HG03045 (cell line): ENCODE measurements at regions not wholly inside any gene's neighbourhood (a gene's known extent, or its start where the extent isn't known, plus 50 kb on each side); places are given as distances from the start of the nearest gene placed in this dataset.

ENCODE experiments used
- ATAC-seq: cut with Tn5 transposase; IDR thresholded peaks from one replicate; pipeline ENCODE4 v1.9.1; 2021; ENCODE audit warnings: mild to moderate bottlenecking, moderate library complexity; ENCODE audit not compliant: unreplicated experiment

- ATAC-seq, result no peak
Measured at GRCh38 chr5:167696558-167697314, 594.7 kb upstream of the WWC1 start.

- ATAC-seq, result no peak
Measured at GRCh38 chr5:167699432-167699831, 592.0 kb upstream of the WWC1 start.

- ATAC-seq, result no peak
Measured at GRCh38 chr5:167701051-167701450, 590.4 kb upstream of the WWC1 start.

- ATAC-seq, result no peak
Measured at GRCh38 chr5:167702014-167702413, 589.4 kb upstream of the WWC1 start.

DNA sequence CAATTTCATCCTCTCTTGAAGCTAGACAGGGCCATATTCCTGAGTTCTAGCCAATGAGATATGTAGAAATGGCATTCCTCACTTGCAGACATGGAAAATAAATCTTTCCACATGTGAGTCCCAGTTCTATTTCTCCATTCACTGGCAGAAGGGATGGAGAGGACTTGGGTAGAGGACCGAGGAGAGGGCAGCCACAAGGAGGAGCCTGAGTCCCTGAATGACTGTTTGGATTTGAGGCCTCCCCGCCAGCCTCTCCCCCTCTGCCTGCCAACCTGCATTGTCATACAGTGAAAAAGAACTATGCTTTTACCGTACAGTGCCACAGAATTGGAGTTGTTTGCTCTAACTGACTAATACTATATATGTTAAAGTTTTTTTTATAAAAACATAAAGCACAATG, 583.0 kb upstream of the WWC1 start:
- no peak for ATAC-seq

- ATAC-seq, result peak; percentile 72
Measured at GRCh38 chr5:167709625-167710024, 581.8 kb upstream of the WWC1 start.

DNA sequence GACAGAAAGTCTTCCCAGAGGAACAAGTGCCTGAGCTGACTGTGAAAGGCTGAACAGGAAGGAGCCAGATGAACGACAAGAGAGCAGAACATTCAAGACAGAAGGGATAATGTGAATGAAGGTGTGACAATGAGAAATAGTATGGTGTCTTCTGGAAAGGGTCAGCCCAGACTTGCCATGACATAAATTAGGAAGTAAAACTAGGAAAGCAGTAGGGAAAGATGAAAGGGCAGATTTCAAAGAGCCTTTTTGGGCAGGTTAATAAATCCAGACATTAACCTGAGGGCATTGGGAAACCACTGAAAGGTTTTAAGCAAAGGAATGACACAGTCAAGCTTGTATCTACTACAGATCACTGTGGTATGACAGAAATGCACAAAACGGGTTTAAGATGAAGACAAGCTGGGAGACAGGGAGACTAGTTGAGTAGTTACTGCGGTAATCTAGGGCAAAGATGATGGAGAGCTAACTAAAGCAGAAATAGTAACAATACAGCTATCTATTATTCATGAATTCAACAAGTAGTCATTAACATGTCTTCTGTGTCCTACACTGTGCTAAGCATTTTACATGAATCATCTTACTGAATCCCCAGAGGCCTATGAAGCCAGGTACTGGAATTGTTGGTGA, 580.9 kb upstream of the WWC1 start:
- ATAC-seq, result no peak

DNA sequence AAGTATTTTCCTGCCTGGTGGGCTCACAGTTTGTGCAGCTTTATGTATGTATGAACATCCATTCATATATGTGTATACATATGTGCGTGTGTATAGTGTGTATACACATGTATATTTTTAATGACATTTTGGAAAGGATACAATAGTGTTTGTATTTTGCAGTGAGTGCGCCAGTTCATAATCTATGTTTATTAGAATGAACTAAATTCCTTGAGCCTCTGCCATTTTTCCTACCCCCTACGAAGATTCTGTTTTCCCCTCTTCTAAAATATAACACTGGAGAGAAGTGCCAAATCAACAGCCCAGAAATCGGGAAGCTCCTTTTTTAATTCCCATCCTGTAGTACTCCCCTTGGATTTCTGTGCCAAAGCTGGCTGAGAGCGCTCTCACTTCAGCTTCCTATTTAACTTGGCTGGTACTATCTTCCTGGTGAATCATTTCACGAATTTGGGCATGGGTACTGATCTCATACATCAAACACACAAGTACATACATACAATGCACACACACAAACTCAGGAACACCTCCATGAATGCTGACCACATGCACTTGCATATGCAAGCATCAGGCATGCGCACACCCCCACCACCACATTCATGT, 578.4 kb upstream of the WWC1 start:
- ATAC-seq, result no peak

DNA sequence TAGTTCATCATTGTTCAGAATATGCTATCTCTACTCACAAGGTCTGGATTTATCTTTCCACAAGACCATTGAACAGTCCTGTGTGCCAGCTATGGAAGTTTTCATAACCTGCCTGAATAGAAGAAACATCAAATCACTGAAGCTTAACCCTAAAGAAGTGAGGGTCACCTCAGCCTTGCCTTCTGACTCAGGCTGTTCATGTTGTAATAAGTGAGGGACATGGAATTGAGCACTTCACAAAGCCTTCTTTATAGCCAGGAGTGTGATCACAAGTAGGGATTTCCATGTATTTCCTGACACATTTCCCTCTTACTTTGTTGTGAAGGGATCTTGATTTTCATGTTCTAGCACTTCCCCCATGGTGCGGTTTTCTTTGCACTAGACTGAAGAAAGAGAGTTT, 577.5 kb upstream of the WWC1 start:
- no peak for ATAC-seq

- no peak for ATAC-seq
Measured at GRCh38 chr5:167716126-167716775, 575.2 kb upstream of the WWC1 start.

GRCh38 chr5:167720259-167720658, 571.2 kb upstream of the WWC1 start:
- no peak for ATAC-seq

DNA sequence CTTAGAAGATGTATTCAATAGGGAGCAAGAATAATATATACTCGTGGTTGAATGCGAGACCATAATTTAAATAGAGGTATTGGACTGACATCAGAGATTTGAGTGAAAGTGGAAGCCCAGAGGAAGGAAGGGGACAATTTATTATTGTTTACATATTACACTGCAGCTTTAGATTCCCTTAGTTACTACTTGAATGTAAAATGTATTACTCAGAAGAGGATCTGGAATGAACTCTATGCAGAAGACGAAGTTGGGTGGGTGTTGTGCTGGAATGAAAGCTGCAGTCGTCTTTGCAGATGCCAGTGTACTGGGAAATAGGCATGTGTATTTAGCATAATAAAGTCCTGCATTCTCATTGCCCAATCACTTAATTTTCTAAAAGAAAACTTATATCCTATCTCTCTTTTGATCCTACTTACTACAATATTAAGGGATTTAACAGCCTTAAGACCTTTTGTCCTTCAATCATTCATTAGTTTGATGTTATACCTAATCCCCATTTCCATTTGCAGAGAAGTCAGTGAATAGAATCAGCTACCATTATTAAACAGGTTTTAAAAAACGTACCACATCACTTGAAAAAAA, 570.7 kb upstream of the WWC1 start:
- ATAC-seq, result no peak

- ATAC-seq, result no peak
Measured at GRCh38 chr5:167721926-167722440, 569.5 kb upstream of the WWC1 start.

GRCh38 chr5:167723254-167723871, 568.1 kb upstream of the WWC1 start:
- peak; percentile 97 for ATAC-seq

DNA sequence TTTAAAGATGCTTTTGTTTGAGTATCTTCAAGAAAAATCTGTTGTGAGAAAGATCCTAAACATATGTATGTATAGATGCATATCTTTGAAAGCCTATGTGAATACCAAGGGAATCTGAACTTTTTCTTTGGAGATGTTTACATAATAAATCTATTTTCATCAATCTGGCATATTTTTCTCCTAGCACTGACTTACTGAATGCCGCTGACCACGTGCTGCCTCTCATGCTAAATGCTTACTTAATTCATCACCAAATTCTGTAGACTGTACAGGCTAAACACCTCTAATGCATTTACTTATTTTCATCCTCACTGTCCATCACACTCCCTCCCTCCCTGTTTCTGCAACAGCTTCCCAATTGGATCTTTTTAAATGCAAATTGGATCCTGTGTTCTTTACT, 566.2 kb upstream of the WWC1 start:
- ATAC-seq, result no peak

GRCh38 chr5:167725741-167726140, 565.7 kb upstream of the WWC1 start:
- no peak for ATAC-seq

- ATAC-seq, result no peak
Measured at GRCh38 chr5:167726642-167727041, 564.8 kb upstream of the WWC1 start.

GRCh38 chr5:167730121-167730520, 561.3 kb upstream of the WWC1 start:
- ATAC-seq, result no peak

- no peak for ATAC-seq
Measured at GRCh38 chr5:167730656-167731055, 560.8 kb upstream of the WWC1 start.

DNA sequence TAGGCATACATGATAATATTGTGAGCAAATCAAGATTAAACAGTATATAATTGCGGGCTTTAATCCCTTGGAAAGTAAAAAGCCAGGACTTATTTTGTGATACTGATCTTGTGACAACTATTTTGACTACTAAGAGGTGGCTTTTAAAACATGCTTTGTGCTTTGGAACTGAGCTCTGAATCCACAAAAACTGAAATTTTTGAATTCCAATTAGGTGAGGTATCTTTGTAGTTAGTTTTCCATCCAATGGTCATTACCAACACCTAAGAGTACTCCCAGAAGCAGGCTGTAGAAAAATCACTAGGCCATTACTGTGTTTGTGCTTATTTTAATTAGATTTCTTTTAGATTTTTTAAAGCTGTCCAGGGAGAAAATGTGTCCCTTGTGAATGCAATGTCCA, 559.5 kb upstream of the WWC1 start:
- ATAC-seq, result no peak

GRCh38 chr5:167732499-167732898, 558.9 kb upstream of the WWC1 start:
- ATAC-seq, result no peak
